ENCODE measurements at regions not wholly inside any gene's neighbourhood (a gene's known extent, or its start where the extent isn't known, plus 50 kb on each side); places are given as distances from the start of the nearest gene placed in this dataset.

DNA sequence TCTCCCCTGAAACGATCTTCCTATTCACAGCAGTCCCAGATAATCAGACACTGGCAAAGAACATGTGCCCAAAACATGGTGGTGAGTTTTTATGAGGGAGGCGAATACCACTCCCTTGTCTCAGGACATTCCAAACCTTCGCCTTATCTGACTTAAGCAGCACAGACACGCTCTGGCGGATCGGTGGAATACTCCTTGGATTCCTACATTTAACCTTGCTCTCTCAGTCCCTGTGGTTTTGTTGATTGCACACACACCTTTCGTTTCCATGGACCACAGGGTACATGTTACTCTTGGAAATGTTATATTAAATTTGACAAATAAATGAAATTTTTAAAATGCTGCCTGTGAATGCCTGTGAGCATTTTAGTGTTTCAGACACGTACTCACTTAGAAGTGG is 87.8 kb upstream of the CPEB4 start:
- Histone ChIP-seq H3K27ac (ENCODE audit: low read depth in 1 of 2, low read length in 2 of 2) (no peak overlapping the region), H3K4me3 (ENCODE audit: low read length) (no peak overlapping the region), H3K4me1 (ENCODE audit: insufficient read depth, low read length) (no peaks in the 10 kb centered on the region), H3K9me3 (ENCODE audit: control insufficient read depth in 1 of 2, insufficient read depth in 1 of 2, low read length in 2 of 2) (no peaks in the 10 kb centered on the region), H3K27me3 (ENCODE audit: control insufficient read depth in 1 of 2, insufficient read depth in 2 of 2, low read length in 2 of 2) (no peaks in the 10 kb centered on the region), H3K36me3 (ENCODE audit: insufficient read depth, low read length) (no peaks in the 10 kb centered on the region)
- H3K27me3 Mint-ChIP-seq: no peaks in the 10 kb centered on the region
- no peaks in the 10 kb centered on the region for H3K4me1 Mint-ChIP-seq (ENCODE audit: low read depth)
- ATAC-seq (ENCODE audit: poor library complexity): no peak
- intact Hi-C loops (cut with DNase I, micrococcal nuclease): no loop called here
- POLR2A ChIA-PET: no interaction called here
- CTCF ChIA-PET: no interaction called here
- H3K27ac Mint-ChIP-seq: no peak overlapping the region
- H3K36me3 Mint-ChIP-seq (ENCODE audit: low read depth): no peaks in the 10 kb centered on the region
- DNase-seq: no peak
- H3K4me3 Mint-ChIP-seq: no peak overlapping the region
- H3K9me3 Mint-ChIP-seq: no peaks in the 10 kb centered on the region
- TF ChIP-seq, protein P1, sequence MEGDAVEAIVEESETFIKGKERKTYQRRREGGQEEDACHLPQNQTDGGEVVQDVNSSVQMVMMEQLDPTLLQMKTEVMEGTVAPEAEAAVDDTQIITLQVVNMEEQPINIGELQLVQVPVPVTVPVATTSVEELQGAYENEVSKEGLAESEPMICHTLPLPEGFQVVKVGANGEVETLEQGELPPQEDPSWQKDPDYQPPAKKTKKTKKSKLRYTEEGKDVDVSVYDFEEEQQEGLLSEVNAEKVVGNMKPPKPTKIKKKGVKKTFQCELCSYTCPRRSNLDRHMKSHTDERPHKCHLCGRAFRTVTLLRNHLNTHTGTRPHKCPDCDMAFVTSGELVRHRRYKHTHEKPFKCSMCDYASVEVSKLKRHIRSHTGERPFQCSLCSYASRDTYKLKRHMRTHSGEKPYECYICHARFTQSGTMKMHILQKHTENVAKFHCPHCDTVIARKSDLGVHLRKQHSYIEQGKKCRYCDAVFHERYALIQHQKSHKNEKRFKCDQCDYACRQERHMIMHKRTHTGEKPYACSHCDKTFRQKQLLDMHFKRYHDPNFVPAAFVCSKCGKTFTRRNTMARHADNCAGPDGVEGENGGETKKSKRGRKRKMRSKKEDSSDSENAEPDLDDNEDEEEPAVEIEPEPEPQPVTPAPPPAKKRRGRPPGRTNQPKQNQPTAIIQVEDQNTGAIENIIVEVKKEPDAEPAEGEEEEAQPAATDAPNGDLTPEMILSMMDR (IDR thresholded peaks at IDR 0.05): no peak

DNA sequence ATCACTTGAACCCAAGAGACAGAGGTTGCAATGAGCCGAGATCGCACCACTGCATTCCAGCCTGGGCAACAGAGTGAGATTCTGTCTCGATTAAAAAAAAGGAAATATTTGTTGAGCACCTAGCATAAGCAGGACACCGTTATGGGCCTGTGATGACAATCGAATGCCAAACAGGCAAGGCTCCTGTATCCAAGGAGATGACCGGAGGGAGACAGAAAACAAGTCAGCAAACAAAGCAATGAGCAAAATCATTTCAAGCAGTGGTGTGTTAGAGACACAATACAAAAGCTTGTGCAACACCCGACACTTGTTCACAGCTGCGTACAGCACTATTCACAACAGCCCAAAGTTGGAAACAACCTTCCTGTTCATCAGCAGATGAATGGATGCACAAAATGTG is 87.1 kb upstream of the CPEB4 start:
- H3K9me3 ChIP-seq (ENCODE audit: control insufficient read depth in 1 of 2, insufficient read depth in 1 of 2, low read length in 2 of 2): no peaks in the 10 kb centered on the region
- H3K4me3 Mint-ChIP-seq: no peak overlapping the region
- TF ChIP-seq, protein P1 (IDR thresholded peaks at IDR 0.05): no peak
- no peaks in the 10 kb centered on the region for H3K4me1 ChIP-seq (ENCODE audit: insufficient read depth, low read length)
- intact Hi-C loops (cut with DNase I, micrococcal nuclease): no loop called here
- H3K9me3 Mint-ChIP-seq: no peaks in the 10 kb centered on the region
- no peak overlapping the region for H3K4me3 ChIP-seq (ENCODE audit: low read length)
- no peaks in the 10 kb centered on the region for H3K36me3 Mint-ChIP-seq (ENCODE audit: low read depth)
- no peak for ATAC-seq (ENCODE audit: poor library complexity)
- H3K36me3 ChIP-seq (ENCODE audit: insufficient read depth, low read length): no peaks in the 10 kb centered on the region
- ChIA-PET POLR2A (no interaction called here), CTCF (no interaction called here)
- DNase-seq: no peak
- no peaks in the 10 kb centered on the region for H3K4me1 Mint-ChIP-seq (ENCODE audit: low read depth)
- H3K27me3 ChIP-seq (ENCODE audit: control insufficient read depth in 1 of 2, insufficient read depth in 2 of 2, low read length in 2 of 2): no peaks in the 10 kb centered on the region
- no peak overlapping the region for H3K27ac Mint-ChIP-seq
- no peak overlapping the region for H3K27ac ChIP-seq (ENCODE audit: low read depth in 1 of 2, low read length in 2 of 2)
- no peaks in the 10 kb centered on the region for H3K27me3 Mint-ChIP-seq

DNA sequence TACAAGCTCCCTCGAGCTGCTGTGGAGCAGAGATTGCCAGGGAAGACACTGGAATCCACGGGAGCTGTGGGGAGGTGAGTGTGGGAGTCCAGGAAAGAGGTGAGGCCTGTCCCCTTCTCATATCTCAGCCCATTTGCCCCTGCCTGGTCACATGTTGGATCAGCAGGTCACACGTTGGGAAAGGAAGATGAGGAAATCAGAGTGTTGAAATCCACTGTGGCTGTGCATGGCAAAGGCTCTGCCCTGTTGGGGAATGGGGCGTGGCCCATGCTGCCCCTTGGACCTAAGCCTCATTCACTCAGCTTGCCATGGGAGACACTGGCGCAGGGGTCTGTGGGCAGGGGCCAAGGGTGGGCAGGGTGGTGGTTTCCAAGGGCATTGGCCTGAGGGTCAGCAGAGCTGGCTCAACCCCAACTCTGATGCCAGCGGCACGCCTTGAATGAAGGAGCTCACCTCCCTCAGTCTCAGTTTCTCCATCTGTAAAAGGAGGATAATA is 85.4 kb upstream of the CPEB4 start:
- Histone ChIP-seq H3K27ac (ENCODE audit: low read depth in 1 of 2, low read length in 2 of 2) (no peak overlapping the region), H3K4me1 (ENCODE audit: insufficient read depth, low read length) (no peaks in the 10 kb centered on the region), H3K4me3 (ENCODE audit: low read length) (no peak overlapping the region), H3K36me3 (ENCODE audit: insufficient read depth, low read length) (no peaks in the 10 kb centered on the region), H3K9me3 (ENCODE audit: control insufficient read depth in 1 of 2, insufficient read depth in 1 of 2, low read length in 2 of 2) (no peaks in the 10 kb centered on the region), H3K27me3 (ENCODE audit: control insufficient read depth in 1 of 2, insufficient read depth in 2 of 2, low read length in 2 of 2) (no peaks in the 10 kb centered on the region)
- H3K36me3 Mint-ChIP-seq (ENCODE audit: low read depth): no peaks in the 10 kb centered on the region
- POLR2A ChIA-PET: no interaction called here
- no peak for ATAC-seq (ENCODE audit: poor library complexity)
- TF ChIP-seq, protein P1 (IDR thresholded peaks at IDR 0.05): no peak
- no peaks in the 10 kb centered on the region for H3K4me1 Mint-ChIP-seq (ENCODE audit: low read depth)
- no peak overlapping the region for H3K27ac Mint-ChIP-seq
- H3K9me3 Mint-ChIP-seq: no peaks in the 10 kb centered on the region
- intact Hi-C loops (cut with DNase I, micrococcal nuclease): no loop called here
- H3K27me3 Mint-ChIP-seq: no peaks in the 10 kb centered on the region
- H3K4me3 Mint-ChIP-seq: no peak overlapping the region
- DNase-seq: peak in 2 of 14 experiments; percentile 47 to 53
- CTCF ChIA-PET: no interaction called here

Data from CD4-positive, alpha-beta T cell (primary cell).